Testis (tissue), 2 donors: ENCODE measurements at regions not wholly inside any gene's neighbourhood (a gene's known extent, or its start where the extent isn't known, plus 50 kb on each side); places are given as distances from the start of the nearest gene placed in this dataset.

Experiments used
- DNase-seq: peaks from one replicate; pipeline ENCODE4 v3.0.0-alpha.2; 2019
- H3K27ac ChIP-seq, 2 donors: fragments of 200-600 bp; sonication (generic); one replicate each; pipeline ENCODE4 v1.5.1; 2019
- H3K27me3 ChIP-seq: fragments of 200-600 bp; sonication (generic); one replicate; pipeline ENCODE4 v1.5.1; 2019
- H3K36me3 ChIP-seq: fragments of 200-600 bp; sonication (generic); one replicate; pipeline ENCODE4 v1.5.1; 2017; ENCODE audit warnings: low read depth; ENCODE audit errors: missing control alignments
- H3K4me1 ChIP-seq: fragments of 200-600 bp; sonication (generic); one replicate; pipeline ENCODE4 v1.5.1; 2019
- H3K4me3 ChIP-seq, 2 donors: fragments of 200-600 bp; sonication (generic); one replicate each; pipeline ENCODE4 v1.5.1; 2017 to 2019
- H3K9me3 ChIP-seq: fragments of 200-600 bp; sonication (generic); one replicate; pipeline ENCODE4 v1.5.1; 2017
- POLR2A ChIP-seq: fragments of 450-650 bp; IDR thresholded peaks from one replicate; pipeline ENCODE4 v1.6.1; 2017; ENCODE audit warnings: antibody characterized with exemption, mild to moderate bottlenecking, moderate library complexity
- WGBS, 2 donors: methylation state at CpG; one replicate each; pipeline ENCODE4 v1.1.5; 2018; 5-methylcytosine and 5-hydroxymethylcytosine counted together
- intact Hi-C: fragments of 100-400 bp; cut with DNase I; formaldehyde crosslinking; loops from one replicate; pipeline ENCODE4 v1.15.1; 2023; ENCODE audit warnings: low total_unique reads
- TF ChIP-seq, protein P1 (sequence below), 3 experiments: fragments of 450-650 bp in 2 of 3; fragments of 200-600 bp in 1 of 3; sonication (generic) in 1 of 3; IDR thresholded peaks; one replicate each; pipeline ENCODE4 v1.5.1; 2016 to 2019; ENCODE audit warnings: antibody characterized with exemption in 3 of 3, mild to moderate bottlenecking in 2 of 3, moderate library complexity in 1 of 3

DNA sequence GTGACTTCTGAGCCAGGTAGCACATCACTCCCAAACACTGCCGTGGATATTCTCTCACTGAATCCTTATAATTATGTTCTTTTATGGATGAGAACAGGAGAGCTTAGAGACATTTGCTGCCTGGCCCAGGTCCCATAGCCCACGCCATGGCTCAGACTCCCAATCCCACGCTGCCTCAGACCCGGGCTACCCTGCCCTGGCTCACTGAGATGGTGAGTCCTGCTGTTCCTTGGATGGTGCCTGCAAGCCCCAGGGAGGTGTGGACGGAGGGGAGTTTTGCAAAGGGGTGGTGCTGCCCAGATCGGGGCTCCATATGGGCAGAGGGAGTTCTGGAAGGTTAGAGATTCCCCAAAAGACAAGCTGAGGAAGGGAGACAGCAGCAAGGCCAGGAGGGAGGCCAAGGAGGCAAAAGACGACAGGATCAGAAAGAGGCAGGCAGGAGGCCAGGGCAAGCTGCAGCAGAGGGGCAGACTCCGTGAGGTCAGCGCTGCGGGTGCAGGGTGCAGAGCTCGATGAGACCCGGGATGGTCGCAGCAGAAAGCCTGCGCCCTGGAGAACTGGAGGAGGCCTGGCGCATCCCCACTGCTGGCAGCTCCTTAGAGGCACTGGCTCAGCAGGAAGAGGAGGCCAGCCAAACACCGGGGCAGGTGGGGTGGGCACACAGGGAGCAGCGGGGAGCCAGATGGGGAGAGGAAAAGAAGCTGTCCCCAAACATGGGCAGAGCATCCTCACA lies 95.7 kb upstream of the ALDH1A3 start:
- intact Hi-C loops = no loop called here
- TF ChIP-seq, protein P1, sequence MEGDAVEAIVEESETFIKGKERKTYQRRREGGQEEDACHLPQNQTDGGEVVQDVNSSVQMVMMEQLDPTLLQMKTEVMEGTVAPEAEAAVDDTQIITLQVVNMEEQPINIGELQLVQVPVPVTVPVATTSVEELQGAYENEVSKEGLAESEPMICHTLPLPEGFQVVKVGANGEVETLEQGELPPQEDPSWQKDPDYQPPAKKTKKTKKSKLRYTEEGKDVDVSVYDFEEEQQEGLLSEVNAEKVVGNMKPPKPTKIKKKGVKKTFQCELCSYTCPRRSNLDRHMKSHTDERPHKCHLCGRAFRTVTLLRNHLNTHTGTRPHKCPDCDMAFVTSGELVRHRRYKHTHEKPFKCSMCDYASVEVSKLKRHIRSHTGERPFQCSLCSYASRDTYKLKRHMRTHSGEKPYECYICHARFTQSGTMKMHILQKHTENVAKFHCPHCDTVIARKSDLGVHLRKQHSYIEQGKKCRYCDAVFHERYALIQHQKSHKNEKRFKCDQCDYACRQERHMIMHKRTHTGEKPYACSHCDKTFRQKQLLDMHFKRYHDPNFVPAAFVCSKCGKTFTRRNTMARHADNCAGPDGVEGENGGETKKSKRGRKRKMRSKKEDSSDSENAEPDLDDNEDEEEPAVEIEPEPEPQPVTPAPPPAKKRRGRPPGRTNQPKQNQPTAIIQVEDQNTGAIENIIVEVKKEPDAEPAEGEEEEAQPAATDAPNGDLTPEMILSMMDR (IDR thresholded peaks at IDR 0.05) = no peak
- no peak for TF ChIP-seq POLR2A
- Histone ChIP-seq H3K27ac (no peak overlapping the region), H3K4me3 (no peak overlapping the region), H3K9me3 (no peaks in the 10 kb centered on the region), H3K36me3 (no peaks in the 10 kb centered on the region), H3K4me1 (no peaks in the 10 kb centered on the region), H3K27me3 (no peaks in the 10 kb centered on the region)
- DNase-seq = peak; percentile 11
- WGBS, 2 donors = 85 to 87% methylated on average over 16 to 17 of the region's 17 CpGs

DNA sequence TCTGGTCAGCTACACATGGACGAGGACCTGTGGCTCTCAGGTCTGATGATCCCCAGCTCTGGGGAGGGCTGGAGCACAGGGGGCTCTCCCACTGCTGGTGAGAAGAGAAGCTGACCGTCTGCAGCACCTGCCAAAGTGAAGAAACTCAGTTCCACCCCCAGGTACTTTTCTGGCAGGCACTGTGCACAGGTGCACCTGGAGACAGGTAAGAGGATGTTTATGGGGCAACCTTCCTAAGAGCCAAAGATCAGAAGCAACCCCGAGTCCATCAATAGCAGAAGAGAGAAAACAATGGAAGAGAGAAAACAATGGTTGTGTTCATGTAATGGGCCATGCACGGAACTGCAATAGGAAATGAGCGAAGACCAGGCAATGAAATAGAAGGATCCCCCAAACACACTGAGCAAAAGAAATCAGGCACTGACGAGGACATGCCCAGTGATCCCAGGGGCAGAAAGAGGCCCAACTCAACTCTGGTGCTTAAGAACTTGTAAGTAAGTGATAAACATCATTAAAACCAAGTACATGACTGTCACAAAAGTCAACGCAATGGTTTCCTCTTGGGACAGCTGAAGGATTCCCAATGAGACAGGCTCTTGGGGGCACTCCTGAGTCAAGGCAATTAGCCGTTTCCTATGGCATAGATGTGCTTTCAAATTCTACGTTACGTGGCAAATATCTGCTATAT lies 95.0 kb upstream of the ALDH1A3 start:
- Histone ChIP-seq H3K27ac (no peak overlapping the region), H3K9me3 (no peaks in the 10 kb centered on the region), H3K4me1 (no peaks in the 10 kb centered on the region), H3K36me3 (no peaks in the 10 kb centered on the region), H3K4me3 (no peak overlapping the region), H3K27me3 (no peaks in the 10 kb centered on the region)
- TF ChIP-seq POLR2A = no peak
- TF ChIP-seq, protein P1 (IDR thresholded peaks at IDR 0.05) = no peak
- DNase-seq = no peak
- WGBS, 2 donors = 91 to 93% methylated on average over 10 of the region's 10 CpGs
- intact Hi-C loops = no loop called here

DNA sequence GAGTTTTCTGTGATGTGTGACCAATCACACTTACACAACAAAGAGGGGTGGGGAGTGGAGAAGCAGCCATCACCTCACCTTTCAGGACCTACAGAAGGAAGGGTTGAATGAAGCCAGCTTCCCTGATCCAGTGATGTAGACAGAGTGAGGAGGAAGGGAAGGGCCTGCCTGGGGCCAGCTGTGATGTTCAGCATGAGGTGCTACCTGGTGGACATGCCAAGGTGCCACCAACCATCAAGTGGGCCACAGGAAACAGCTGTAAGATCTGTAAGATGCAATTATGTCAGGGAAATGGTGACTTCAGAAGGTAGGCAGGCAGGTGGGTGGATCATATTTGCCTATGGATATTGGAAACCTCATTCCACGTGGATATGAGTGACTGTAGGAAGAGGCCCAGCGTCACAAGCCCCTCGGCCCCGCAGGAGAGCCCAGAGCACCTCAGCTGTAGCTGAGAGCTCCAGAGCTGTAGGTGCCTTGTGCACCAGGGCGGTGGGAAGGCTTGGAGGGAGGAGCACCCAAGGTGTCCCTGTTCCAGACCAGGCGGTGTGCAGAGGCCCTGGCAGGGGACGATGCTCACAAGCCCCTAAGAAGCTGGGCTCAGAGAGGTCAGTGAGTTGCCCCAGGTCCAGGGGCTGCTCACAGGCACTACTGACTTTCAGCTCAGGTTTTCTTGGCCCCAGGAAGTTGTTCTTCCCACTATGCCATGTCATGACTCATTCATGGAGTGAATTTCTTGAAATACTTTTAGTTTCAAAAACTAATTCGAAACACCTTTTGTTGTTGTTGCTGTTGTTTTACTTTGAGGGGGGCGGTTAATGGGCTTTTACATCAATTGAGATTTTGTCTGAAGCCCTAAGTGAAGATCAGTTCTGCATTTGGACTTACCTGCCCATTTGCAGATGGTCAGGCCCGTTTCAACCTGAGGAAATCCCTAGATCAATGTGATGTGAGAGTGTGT lies 94.2 kb upstream of the ALDH1A3 start:
- TF ChIP-seq POLR2A = no peak
- TF ChIP-seq, protein P1 (IDR thresholded peaks at IDR 0.05) = no peak
- Histone ChIP-seq H3K9me3 (no peaks in the 10 kb centered on the region), H3K4me3 (no peak overlapping the region), H3K27ac (no peak overlapping the region), H3K4me1 (no peaks in the 10 kb centered on the region), H3K36me3 (no peaks in the 10 kb centered on the region), H3K27me3 (no peaks in the 10 kb centered on the region)
- intact Hi-C loops = no loop called here
- 74 to 88% methylated on average over 7 to 10 of the region's 10 CpGs for WGBS, 2 donors
- no peak for DNase-seq

DNA sequence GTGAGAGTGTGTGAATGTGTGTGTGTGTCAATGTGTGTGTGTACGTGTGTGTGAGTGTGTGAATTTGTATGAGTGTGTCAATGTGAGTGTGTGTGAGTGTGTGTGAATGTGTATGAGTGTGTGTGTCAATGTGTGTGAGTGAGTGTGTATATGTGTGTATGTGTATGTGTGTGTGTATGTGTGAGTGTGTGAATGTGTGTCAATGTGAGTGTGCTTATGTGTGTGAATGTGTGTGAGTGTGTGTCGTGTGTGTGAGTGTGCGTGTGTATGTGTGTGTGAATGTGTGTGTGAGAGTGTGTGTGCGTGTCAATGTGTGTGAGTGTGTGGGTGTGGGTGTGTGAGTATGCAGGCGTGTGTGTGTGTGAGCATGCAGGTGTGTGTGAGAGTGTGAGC lies 93.5 kb upstream of the ALDH1A3 start:
- no peaks in the 10 kb centered on the region for H3K27me3 ChIP-seq
- no peak overlapping the region for H3K27ac ChIP-seq
- H3K4me1 ChIP-seq = no peaks in the 10 kb centered on the region
- H3K4me3 ChIP-seq = no peak overlapping the region
- no peak for TF ChIP-seq POLR2A
- TF ChIP-seq, protein P1 (IDR thresholded peaks at IDR 0.05) = no peak
- DNase-seq = no peak
- WGBS, 2 donors = 74 to 92% methylated on average over 3 of the region's 5 CpGs
- no peaks in the 10 kb centered on the region for H3K36me3 ChIP-seq
- H3K9me3 ChIP-seq = no peaks in the 10 kb centered on the region
- intact Hi-C loops = no loop called here
